Sigmoid colon (tissue), 4 donors: ENCODE measurements at regions not wholly inside any gene's neighbourhood (a gene's known extent, or its start where the extent isn't known, plus 50 kb on each side); places are given as distances from the start of the nearest gene placed in this dataset.

Experiments used
- CTCF ChIP-seq, 4 experiments: fragments of 450-650 bp in 3 of 4; fragments of 200-600 bp in 1 of 4; IDR thresholded peaks; one replicate each; pipeline ENCODE4 v1.5.1; 2016 to 2019; ENCODE audit warnings: antibody characterized with exemption in 4 of 4, mild to moderate bottlenecking in 3 of 4, moderate library complexity in 2 of 4
- EP300 ChIP-seq, 4 donors: sonication (generic); formaldehyde crosslinking; IDR thresholded peaks; one replicate each; pipeline ENCODE4 v1.6.1; 2017; ENCODE audit warnings: antibody characterized with exemption in 4 of 4
- POLR2A ChIP-seq, 2 donors: fragments of 450-650 bp; IDR thresholded peaks; one replicate each; pipeline ENCODE4 v1.6.1; 2016; ENCODE audit warnings: antibody characterized with exemption in 2 of 2, mild to moderate bottlenecking in 2 of 2, moderate library complexity in 2 of 2
- POLR2AphosphoS5 ChIP-seq, 4 donors: sonication (generic); formaldehyde crosslinking; IDR thresholded peaks; one replicate each; pipeline ENCODE4 v1.6.1; 2017; ENCODE audit warnings: antibody characterized with exemption in 4 of 4

- no peak for TF ChIP-seq POLR2AphosphoS5 (IDR thresholded peaks at IDR 0.05)
- TF ChIP-seq CTCF (IDR thresholded peaks at IDR 0.05), result no peak
- TF ChIP-seq POLR2A (IDR thresholded peaks at IDR 0.05), result no peak
- TF ChIP-seq EP300 (IDR thresholded peaks at IDR 0.05), result no peak
Measured at GRCh38 chr7:91396-92175, 100.8 kb upstream of the FAM20C start.
